ENCODE measurements at regions not wholly inside any gene's neighbourhood (a gene's known extent, or its start where the extent isn't known, plus 50 kb on each side); places are given as distances from the start of the nearest gene placed in this dataset.

DNA sequence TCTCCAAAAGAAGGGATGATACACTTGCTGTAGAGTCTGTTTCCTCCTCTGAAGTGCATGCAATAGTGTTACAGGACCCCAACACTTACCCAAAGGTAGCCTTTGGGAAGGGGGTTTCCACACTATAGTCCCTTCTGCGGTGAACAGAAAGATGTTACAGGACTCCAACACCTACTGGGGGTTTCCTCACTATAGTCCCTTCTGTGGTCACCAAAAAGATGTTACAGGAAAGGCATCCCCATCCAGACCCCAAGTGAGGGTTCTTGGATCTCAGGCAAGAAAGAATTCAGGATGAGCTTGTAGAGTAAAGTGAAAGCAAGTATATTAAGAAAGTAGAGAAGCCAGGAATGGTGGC lies 69.2 kb upstream of the PIK3CG start:
- Histone ChIP-seq H3K4ac (ENCODE audit: low read length) (no peak overlapping the region), H2BK15ac (ENCODE audit: low read length) (no peak overlapping the region), H3K27me3 (ENCODE audit: control insufficient read depth in 3 of 3, insufficient read depth in 3 of 3, low read depth in 1 of 3, low read length in 3 of 3) (no peaks in the 10 kb centered on the region), H2AK5ac (ENCODE audit: low read depth, low read length) (no peak overlapping the region), H3K4me2 (ENCODE audit: insufficient read depth, low read length, poor library complexity, severe bottlenecking) (no peak overlapping the region), H2BK12ac (ENCODE audit: low read length) (no peak overlapping the region), H2BK5ac (ENCODE audit: low read length) (no peak overlapping the region), H3K79me1 (ENCODE audit: low read depth, low read length) (no peaks in the 10 kb centered on the region), H2AFZ (ENCODE audit: low read length) (no peak overlapping the region), H3K14ac (ENCODE audit: low read length) (no peak overlapping the region), H3K23ac (ENCODE audit: low read depth, low read length, poor library complexity) (no peak overlapping the region), H3K36me3 (replicated peaks in 1 of 2; ENCODE audit: control insufficient read depth in 2 of 2, insufficient read depth in 2 of 2, low read length in 2 of 2) (no peaks in the 10 kb centered on the region), H2BK120ac (ENCODE audit: low read depth, low read length) (no peak overlapping the region), H3K9ac (ENCODE audit: low read depth, low read length, poor library complexity) (no peak overlapping the region), H3K18ac (ENCODE audit: low read length) (no peak overlapping the region), H3K4me3 (ENCODE audit: low read length in 2 of 2) (no peak overlapping the region), H3K4me1 (ENCODE audit: control insufficient read depth in 2 of 2, insufficient read depth in 1 of 2, low read depth in 1 of 2, low read length in 2 of 2) (no peaks in the 10 kb centered on the region), H4K8ac (ENCODE audit: low read depth, low read length) (no peak overlapping the region), H3K27ac (replicated peaks; ENCODE audit: low read length) (no peak overlapping the region), H4K91ac (ENCODE audit: low read depth, low read length, poor library complexity) (no peak overlapping the region), H3K9me3 (replicated peaks in 1 of 2; ENCODE audit: control insufficient read depth in 2 of 2, insufficient read depth in 1 of 2, low read depth in 1 of 2, low read length in 2 of 2) (no peaks in the 10 kb centered on the region)
- DNase-seq (ENCODE audit: low spot score) = no peak
- no CpG with 5 or more reads among the region's 1 CpG for WGBS, 2 donors (ENCODE audit: extremely low coverage in 2 of 2, insufficient read length in 2 of 2, insufficient replicate concordance in 1 of 2)

DNA sequence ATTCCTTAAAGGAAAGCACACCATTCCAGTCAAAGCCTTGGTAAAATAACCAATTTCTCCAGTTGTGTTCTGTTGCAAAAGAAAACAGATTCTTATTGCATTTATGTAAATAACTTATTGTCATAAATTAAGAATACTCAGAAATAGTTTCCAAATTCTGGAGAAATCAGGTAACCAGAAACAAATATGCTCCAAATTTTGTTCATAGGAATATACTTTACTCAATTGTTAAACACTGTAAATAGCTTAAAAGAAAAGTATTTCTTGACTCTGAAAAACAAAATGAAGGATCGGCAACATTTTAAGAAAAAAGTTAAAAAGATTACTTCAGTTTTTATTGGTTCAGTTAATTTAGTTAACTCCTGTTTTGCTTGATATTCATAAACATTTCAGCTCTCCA lies 67.1 kb upstream of the PIK3CG start:
- Histone ChIP-seq H3K4ac (ENCODE audit: low read length) (no peak overlapping the region), H4K8ac (ENCODE audit: low read depth, low read length) (no peak overlapping the region), H2AK5ac (ENCODE audit: low read depth, low read length) (no peak overlapping the region), H3K36me3 (replicated peaks in 1 of 2; ENCODE audit: control insufficient read depth in 2 of 2, insufficient read depth in 2 of 2, low read length in 2 of 2) (no peaks in the 10 kb centered on the region), H3K14ac (ENCODE audit: low read length) (no peak overlapping the region), H3K4me1 (ENCODE audit: control insufficient read depth in 2 of 2, insufficient read depth in 1 of 2, low read depth in 1 of 2, low read length in 2 of 2) (no peaks in the 10 kb centered on the region), H3K27ac (replicated peaks; ENCODE audit: low read length) (no peak overlapping the region), H3K79me1 (ENCODE audit: low read depth, low read length) (no peaks in the 10 kb centered on the region), H2AFZ (ENCODE audit: low read length) (no peak overlapping the region), H2BK120ac (ENCODE audit: low read depth, low read length) (no peak overlapping the region), H2BK15ac (ENCODE audit: low read length) (no peak overlapping the region), H3K23ac (ENCODE audit: low read depth, low read length, poor library complexity) (no peak overlapping the region), H3K18ac (ENCODE audit: low read length) (no peak overlapping the region), H3K4me2 (ENCODE audit: insufficient read depth, low read length, poor library complexity, severe bottlenecking) (no peak overlapping the region), H3K9ac (ENCODE audit: low read depth, low read length, poor library complexity) (no peak overlapping the region), H4K91ac (ENCODE audit: low read depth, low read length, poor library complexity) (no peak overlapping the region), H3K4me3 (ENCODE audit: low read length in 2 of 2) (no peak overlapping the region), H2BK5ac (ENCODE audit: low read length) (no peak overlapping the region), H3K27me3 (ENCODE audit: control insufficient read depth in 3 of 3, insufficient read depth in 3 of 3, low read depth in 1 of 3, low read length in 3 of 3) (no peaks in the 10 kb centered on the region), H2BK12ac (ENCODE audit: low read length) (no peak overlapping the region), H3K9me3 (replicated peaks in 1 of 2; ENCODE audit: control insufficient read depth in 2 of 2, insufficient read depth in 1 of 2, low read depth in 1 of 2, low read length in 2 of 2) (no peaks in the 10 kb centered on the region)
- WGBS, 2 donors (ENCODE audit: extremely low coverage in 2 of 2, insufficient read length in 2 of 2, insufficient replicate concordance in 1 of 2) = no CpG with 5 or more reads among the region's 1 CpG
- DNase-seq (ENCODE audit: low spot score) = no peak

DNA sequence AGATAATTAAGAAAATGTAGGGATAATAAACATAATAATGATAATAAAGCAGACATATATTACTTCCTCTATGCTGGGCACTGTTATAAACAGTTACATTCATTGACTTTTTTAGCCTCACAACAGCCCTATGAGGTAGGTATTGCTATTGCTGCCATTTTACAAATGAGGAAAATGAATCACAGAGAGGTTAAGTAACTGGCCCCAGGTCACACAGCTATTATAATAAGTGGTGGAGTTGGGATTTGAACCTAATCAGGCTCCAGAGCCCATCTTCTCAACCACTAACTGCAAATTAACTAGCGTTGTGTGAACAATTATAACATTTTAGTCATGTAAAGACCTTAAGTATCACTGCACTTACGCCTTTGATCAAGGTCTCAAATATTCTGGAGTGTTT lies 62.5 kb upstream of the PIK3CG start:
- H2BK12ac ChIP-seq (ENCODE audit: low read length) = no peak overlapping the region
- H3K9ac ChIP-seq (ENCODE audit: low read depth, low read length, poor library complexity) = no peak overlapping the region
- no peak overlapping the region for H4K91ac ChIP-seq (ENCODE audit: low read depth, low read length, poor library complexity)
- H3K36me3 ChIP-seq (replicated peaks in 1 of 2; ENCODE audit: control insufficient read depth in 2 of 2, insufficient read depth in 2 of 2, low read length in 2 of 2) = no peaks in the 10 kb centered on the region
- no peak overlapping the region for H3K23ac ChIP-seq (ENCODE audit: low read depth, low read length, poor library complexity)
- no peaks in the 10 kb centered on the region for H3K9me3 ChIP-seq (replicated peaks in 1 of 2; ENCODE audit: control insufficient read depth in 2 of 2, insufficient read depth in 1 of 2, low read depth in 1 of 2, low read length in 2 of 2)
- no peak overlapping the region for H2BK120ac ChIP-seq (ENCODE audit: low read depth, low read length)
- no peak overlapping the region for H3K27ac ChIP-seq (replicated peaks; ENCODE audit: low read length)
- no peak overlapping the region for H2BK5ac ChIP-seq (ENCODE audit: low read length)
- no peak overlapping the region for H3K14ac ChIP-seq (ENCODE audit: low read length)
- H3K4me2 ChIP-seq (ENCODE audit: insufficient read depth, low read length, poor library complexity, severe bottlenecking) = no peak overlapping the region
- no peak for DNase-seq (ENCODE audit: low spot score)
- H3K27me3 ChIP-seq (ENCODE audit: control insufficient read depth in 3 of 3, insufficient read depth in 3 of 3, low read depth in 1 of 3, low read length in 3 of 3) = no peaks in the 10 kb centered on the region
- no peak overlapping the region for H3K4ac ChIP-seq (ENCODE audit: low read length)
- no peak overlapping the region for H3K4me3 ChIP-seq (ENCODE audit: low read length in 2 of 2)
- WGBS, 2 donors (ENCODE audit: extremely low coverage in 2 of 2, insufficient read length in 2 of 2, insufficient replicate concordance in 1 of 2) = no CpG with 5 or more reads among the region's 2 CpGs
- H2BK15ac ChIP-seq (ENCODE audit: low read length) = no peak overlapping the region
- H2AK5ac ChIP-seq (ENCODE audit: low read depth, low read length) = no peak overlapping the region
- no peak overlapping the region for H4K8ac ChIP-seq (ENCODE audit: low read depth, low read length)
- no peak overlapping the region for H3K18ac ChIP-seq (ENCODE audit: low read length)
- H3K4me1 ChIP-seq (ENCODE audit: control insufficient read depth in 2 of 2, insufficient read depth in 1 of 2, low read depth in 1 of 2, low read length in 2 of 2) = no peaks in the 10 kb centered on the region
- H3K79me1 ChIP-seq (ENCODE audit: low read depth, low read length) = no peaks in the 10 kb centered on the region
- no peak overlapping the region for H2AFZ ChIP-seq (ENCODE audit: low read length)

DNA sequence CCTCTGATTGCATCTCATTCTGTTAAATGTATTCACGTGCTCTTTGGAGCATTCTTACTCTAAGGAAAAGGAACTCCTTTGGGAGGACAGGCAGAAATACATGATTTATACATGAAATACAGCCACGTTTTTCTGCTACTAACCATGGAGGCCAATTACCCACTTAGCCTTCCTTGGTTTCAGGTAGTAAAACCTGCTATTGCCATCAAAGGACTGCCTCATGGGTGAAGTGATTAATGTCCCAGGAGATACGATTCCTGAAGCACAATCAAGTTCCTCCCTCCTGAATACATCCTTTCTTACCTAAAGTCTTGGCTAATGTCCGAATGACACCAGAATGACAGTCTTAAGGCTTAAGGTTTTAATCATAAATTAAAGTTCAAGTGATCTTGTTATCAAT lies 58.5 kb upstream of the PIK3CG start:
- Histone ChIP-seq H3K27ac (replicated peaks; ENCODE audit: low read length) (no peak overlapping the region), H4K8ac (ENCODE audit: low read depth, low read length) (no peak overlapping the region), H3K4me3 (ENCODE audit: low read length in 2 of 2) (no peak overlapping the region), H3K4me2 (ENCODE audit: insufficient read depth, low read length, poor library complexity, severe bottlenecking) (no peak overlapping the region), H3K79me1 (ENCODE audit: low read depth, low read length) (no peaks in the 10 kb centered on the region), H2BK15ac (ENCODE audit: low read length) (no peak overlapping the region), H3K14ac (ENCODE audit: low read length) (no peak overlapping the region), H3K4me1 (ENCODE audit: control insufficient read depth in 2 of 2, insufficient read depth in 1 of 2, low read depth in 1 of 2, low read length in 2 of 2) (no peaks in the 10 kb centered on the region), H3K9ac (ENCODE audit: low read depth, low read length, poor library complexity) (no peak overlapping the region), H3K36me3 (replicated peaks in 1 of 2; ENCODE audit: control insufficient read depth in 2 of 2, insufficient read depth in 2 of 2, low read length in 2 of 2) (no peaks in the 10 kb centered on the region), H3K18ac (ENCODE audit: low read length) (no peak overlapping the region), H3K4ac (ENCODE audit: low read length) (no peak overlapping the region), H2BK12ac (ENCODE audit: low read length) (no peak overlapping the region), H2AK5ac (ENCODE audit: low read depth, low read length) (no peak overlapping the region), H2AFZ (ENCODE audit: low read length) (no peak overlapping the region), H3K9me3 (replicated peaks in 1 of 2; ENCODE audit: control insufficient read depth in 2 of 2, insufficient read depth in 1 of 2, low read depth in 1 of 2, low read length in 2 of 2) (no peaks in the 10 kb centered on the region), H2BK5ac (ENCODE audit: low read length) (no peak overlapping the region), H4K91ac (ENCODE audit: low read depth, low read length, poor library complexity) (no peak overlapping the region), H3K23ac (ENCODE audit: low read depth, low read length, poor library complexity) (no peak overlapping the region), H3K27me3 (ENCODE audit: control insufficient read depth in 3 of 3, insufficient read depth in 3 of 3, low read depth in 1 of 3, low read length in 3 of 3) (no peaks in the 10 kb centered on the region), H2BK120ac (ENCODE audit: low read depth, low read length) (no peak overlapping the region)
- no CpG with 5 or more reads among the region's 4 CpGs for WGBS, 2 donors (ENCODE audit: extremely low coverage in 2 of 2, insufficient read length in 2 of 2, insufficient replicate concordance in 1 of 2)
- DNase-seq (ENCODE audit: low spot score) = no peak

Data from neuronal stem cell (in vitro differentiated cells).